HG03039 (cell line): ENCODE measurements at regions not wholly inside any gene's neighbourhood (a gene's known extent, or its start where the extent isn't known, plus 50 kb on each side); places are given as distances from the start of the nearest gene placed in this dataset.
"Not testable (repeated sequence)": the region's sequence is repeated elsewhere in the genome, so short reads cannot be mapped to it uniquely, and the experiment has no call there.

ENCODE experiments used
- ATAC-seq: cut with Tn5 transposase; IDR thresholded peaks from one replicate; pipeline ENCODE4 v1.9.1; 2021; ENCODE audit warnings: mild to moderate bottlenecking, moderate library complexity; ENCODE audit not compliant: unreplicated experiment

DNA sequence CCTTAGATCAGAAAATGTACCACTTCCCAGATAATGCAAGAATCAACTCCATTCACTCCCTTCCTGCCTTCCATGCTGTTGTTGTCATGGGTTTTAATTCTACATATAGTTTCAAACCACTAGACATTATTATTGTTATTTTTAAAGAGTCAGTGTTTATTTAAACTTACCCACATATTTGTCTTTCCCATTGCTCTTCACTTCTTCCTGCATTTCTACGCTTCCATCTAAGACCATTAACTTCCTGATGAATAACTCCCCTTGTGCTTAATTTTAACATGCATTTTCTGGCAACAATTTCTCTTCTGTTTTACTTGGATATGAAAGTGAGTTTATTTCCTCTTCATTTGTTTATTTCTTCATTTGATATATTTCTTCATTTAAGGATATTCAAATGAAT is 127.1 kb upstream of the FHIT start:
- no peak for ATAC-seq

DNA sequence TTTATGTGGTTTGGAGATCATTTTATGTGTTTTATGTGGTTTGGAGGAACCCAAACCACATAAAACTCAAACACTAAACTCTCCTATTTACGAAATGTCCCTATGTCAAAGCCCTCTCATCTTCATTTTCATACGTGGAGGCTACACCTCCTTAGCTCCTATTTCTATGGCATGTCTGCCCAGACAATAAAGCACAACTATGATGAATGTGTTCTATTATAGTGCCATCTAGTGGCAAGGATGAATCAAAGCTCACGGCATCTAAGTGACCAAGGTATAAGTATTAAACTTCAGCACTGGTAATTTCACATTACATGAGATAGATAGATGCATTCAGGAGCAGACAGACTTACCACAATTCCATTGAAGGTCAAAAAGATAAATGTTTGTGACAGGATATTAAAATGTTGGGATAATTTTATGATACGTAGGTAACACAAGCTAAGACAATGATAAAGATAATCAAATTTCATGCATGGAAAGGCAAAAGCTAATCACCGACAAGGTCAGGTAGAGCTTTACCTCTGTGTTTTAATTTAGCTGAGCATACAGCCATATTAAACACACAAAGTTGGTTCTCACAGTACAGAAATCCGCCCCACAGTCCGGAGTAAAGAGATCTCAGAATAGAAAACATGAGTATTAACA is 130.6 kb upstream of the FHIT start:
- ATAC-seq = peak; percentile 68

DNA sequence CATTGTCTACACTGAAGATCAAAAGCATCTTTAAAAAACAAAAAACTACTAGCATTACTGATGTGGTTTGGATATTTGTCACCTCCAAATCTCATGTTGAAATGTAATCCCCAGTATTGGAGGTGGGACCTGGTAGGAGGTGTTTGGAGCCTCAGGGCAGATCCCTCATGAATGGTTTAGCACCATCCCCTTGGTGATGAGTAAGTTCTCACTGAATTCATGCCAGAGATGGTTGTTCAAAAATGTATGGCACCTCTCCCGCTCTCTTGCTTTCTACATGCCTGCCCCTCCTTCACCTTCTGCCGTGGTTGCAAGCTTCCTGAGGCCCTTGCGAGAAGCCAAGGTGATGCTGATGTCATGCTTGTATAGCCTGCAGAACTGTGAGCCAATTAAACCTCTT is 136.6 kb upstream of the FHIT start:
- ATAC-seq = no peak

DNA sequence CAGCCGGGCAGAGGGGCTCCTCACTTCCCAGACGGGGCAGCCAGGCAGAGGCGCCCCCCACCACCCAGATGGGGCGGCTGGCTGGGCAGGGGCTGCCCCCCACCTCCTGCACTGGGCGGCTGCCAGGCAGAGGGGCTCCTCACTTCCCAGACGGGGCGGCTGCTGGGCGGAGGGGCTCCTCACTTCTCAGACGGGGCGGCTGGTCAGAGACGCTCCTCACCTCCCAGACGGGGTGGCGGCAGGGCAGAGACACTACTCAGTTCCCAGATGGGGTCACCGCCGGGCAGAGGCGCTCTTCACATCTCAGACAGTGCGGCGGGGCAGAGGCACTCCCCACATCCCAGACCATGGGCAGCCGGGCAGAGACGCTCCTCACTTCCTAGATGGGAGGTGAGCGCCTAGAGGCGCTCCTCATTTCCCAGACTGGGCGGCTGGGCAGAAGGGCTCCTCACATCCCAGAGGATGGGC is 142.3 kb upstream of the FHIT start:
- ATAC-seq = not testable (repeated sequence)

DNA sequence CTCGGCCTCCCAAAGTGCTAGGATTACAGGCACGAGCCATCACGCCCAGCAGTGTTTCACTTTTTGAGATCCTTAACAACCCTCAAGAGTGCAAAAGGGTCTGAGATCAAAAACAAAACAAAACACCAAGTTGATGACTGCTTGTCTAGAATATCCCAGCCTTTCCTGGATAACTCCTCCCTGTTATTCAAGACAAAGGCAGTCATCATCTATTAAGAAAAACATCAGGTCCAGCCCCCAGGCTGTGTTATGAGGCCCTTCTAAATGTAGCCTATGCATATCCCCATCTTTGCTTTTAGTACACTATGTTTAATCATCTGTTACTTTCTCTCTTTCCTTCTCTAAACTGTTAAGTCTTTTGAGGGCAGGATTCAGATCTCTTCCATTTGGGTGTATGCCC is 150.1 kb upstream of the FHIT start:
- ATAC-seq = no peak

DNA sequence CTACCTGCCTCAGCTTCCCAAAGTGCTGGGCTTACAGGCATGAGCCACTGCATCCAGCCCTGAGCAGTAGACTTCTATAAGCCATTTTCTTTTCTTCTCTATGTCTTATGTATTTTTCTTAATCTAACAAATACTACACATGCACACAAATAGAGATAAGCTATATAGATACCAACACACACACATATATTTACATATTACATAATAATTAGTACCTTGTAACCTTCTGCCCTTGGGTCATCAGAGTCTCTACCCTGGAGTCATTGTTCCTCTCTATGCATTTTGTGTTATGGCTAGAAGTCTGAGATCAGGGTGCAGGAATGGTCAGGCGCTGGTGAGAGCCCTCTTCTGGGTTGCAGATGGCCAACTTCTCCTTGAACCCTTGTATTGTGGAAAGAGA is 154.0 kb upstream of the PTPRG start:
- no peak for ATAC-seq

DNA sequence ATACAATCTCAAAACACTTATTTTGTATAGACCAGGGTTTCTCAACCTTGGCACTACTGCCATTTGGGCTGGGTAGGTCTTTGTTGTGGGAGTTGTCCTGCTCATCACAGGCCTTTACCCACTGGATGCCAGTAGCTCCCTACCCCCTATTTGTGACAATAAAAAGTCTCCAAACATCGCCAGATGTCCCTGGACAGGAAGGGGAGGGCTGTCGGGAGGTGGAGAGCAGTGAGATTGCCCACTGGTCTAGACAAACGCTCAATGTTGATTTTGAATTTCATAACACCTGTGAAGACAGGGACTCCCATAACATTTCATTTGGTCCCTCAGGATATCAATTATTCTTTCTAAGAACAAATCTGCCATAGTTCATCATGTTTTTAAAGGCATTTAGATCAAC is 151.7 kb upstream of the PTPRG start:
- ATAC-seq = no peak

DNA sequence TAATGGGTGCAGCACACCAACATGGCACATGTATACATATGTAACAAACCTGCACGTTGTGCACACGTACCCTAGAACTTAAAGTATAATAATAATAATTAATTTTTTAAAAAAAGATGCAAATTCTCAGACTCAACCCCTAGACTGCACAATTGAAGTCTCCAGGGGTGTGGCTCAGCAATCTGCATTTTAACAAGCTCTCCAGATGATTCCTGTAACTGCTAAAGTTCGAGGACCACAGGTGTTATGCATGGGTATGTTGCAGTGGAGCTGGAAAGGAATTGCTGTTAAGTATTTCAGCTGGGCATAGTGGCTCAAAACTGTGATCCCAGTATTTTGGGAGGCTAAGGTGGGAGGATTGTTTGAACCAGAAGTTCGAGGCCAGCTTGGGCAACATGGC is 151.0 kb upstream of the PTPRG start:
- ATAC-seq = not testable (repeated sequence)

DNA sequence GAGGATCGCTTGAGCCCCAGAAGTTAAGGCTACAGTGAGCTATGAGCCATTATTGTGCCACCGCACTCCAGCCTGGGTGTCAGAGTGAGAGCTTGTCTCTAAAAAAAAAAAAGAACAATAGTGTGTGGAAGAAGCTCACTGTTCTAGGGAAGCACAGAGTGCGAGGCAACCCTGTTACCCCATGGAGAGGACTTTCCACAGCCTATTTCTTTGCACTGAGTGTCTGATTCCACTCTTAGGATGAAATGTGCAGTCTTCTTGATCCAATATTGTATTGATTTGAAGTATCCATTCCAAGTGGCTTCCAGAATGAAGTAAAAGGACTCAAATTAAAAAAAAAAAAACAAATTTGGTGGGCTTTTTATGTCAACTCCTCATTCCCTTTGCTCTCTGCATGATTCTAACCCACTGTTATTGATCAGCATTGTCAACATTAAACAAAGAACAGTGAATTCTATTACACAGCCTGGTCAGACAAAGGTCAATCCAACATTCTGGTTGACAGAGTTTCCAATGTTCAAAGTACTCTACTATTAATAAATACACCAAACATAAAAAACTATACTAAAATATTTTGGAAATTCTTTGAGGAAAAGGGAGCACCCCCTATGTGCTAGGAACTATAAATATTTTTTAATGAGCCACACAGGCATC is 150.2 kb upstream of the PTPRG start:
- ATAC-seq = no peak

DNA sequence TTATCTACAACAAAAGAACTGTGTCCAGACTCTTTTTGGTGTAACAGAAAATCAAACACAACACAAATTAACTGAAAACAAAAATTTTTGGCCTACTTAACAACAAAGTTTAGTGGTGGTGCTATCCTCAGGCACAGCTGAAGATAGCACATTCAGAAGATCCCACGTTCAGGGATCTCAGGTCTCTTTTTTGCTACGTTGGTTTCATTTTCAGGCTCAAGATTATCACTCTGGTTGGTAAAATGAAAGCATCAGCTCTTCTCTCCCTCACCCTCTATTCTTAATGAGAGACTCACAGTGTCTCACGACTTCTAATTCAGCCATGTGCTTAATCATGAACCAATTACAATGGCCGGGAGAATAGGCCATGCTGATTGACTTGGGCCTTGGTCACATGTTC is 146.9 kb upstream of the PTPRG start:
- ATAC-seq = peak; percentile 54

DNA sequence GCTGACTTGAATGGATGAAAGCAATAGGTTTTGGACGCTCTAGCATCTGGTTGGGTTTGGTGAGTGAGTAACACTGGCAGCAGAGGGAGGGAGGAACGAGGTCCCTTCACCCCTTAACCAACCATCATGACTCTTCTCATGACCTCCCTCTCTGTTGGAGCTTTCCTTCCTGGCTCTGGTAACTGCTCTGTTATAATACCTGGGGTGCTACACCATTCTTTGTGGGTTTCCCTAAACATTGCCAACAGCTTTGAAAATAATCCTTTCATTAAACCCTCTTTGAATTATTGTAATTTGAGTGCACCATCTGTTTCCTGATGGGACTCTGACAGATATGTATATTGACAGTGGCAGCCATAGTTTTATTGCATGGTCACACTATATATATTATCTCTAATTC is 146.2 kb upstream of the PTPRG start:
- no peak for ATAC-seq

DNA sequence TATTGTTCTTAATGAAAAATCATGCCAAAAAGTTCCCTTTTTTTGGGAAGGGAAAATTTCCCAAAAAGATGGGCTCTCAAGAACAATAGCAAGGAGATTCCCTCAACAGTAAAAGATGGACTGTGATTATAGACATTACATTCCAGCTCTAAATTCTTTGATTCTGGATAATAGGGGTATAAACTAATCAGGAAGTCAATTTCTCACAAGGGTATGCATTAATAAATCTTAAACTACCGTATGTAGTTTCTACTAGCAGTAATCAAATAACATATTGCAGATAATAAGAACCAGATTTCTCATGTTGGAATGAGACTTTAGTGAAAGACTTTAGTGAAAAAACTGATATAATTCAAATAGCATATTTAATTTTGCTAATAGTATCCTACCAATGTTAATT is 144.8 kb upstream of the PTPRG start:
- ATAC-seq = no peak

DNA sequence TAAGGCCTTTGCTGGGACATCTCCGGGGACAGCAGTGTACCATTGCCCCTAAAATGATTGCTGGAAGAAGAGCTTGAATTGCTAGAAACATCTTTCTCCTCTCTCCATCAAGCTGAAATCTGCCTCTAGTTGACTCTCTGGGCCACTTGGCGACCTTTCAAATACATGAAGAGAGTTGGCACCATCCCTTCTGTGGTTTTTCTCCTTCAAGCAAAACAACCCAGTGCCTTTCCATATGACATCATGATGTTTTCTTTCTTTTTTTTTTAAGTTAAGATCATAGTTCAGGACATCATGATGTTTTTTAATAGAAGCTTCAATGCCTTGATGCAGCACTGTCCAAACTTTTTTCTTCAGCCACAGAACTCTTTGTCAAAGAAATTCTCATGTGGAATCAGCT is 144.0 kb upstream of the PTPRG start:
- ATAC-seq = no peak

DNA sequence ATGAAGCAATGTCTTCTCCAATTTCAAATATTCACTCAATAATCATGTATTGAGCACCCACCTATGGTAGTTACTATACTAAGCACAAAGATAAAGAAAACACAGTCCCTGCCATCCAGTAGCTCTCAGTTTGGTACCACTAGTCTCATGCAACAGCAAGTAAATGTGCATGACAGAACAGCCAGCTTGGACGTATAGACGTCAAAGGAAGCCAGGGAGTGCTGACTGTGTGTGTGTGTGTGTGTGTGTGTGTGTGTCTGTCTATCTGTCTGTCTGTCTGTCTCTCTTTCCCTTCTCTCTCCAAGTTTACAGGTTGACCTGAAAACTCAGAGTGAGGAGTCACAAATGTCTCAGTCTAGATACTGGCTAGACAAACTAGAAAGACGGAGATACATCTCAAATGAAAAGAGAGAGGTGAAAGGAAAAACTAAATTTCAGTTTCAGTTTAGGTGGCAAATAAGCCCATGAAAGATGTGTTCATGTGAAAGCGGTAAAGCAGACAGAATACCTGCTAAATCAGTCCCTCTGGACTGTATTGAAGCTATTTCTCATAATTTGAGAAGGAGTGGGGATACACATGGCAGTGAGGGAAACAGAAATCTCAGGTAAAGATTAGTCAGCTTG is 141.1 kb upstream of the PTPRG start:
- no peak for ATAC-seq

DNA sequence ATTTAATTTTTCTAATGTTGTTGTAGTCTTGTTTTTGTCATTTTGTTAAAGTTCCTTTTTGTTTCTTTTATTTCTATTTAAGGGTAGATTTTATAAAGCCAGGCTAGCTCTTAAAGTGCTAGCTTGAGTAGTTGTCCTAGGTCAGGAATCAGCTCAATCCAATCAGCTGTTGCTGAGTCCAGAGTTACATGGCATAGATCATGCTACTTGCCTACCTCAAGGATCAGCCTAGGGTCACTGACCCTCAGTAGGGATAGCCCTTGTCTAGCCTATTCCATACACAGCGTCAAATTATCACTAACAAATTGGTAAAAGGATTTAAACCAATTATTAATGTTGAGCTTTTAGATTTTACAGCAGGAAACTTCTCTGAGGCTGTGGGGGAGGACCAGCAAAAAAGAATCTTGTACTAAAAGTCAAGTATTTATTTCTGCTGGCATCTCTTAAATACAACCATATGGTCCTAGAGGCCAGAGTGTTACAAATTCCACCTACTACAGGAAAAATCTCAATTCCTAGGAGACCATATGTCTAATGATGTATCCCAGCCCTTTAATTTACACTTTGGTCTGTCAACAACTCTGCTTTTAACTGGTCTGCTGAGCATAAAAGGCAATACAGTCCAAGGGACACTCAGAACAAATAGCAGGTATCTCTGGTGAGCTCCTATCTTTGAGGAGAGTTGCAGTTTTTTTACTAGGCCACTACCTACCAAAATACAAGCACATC is 138.3 kb upstream of the PTPRG start:
- ATAC-seq = no peak

DNA sequence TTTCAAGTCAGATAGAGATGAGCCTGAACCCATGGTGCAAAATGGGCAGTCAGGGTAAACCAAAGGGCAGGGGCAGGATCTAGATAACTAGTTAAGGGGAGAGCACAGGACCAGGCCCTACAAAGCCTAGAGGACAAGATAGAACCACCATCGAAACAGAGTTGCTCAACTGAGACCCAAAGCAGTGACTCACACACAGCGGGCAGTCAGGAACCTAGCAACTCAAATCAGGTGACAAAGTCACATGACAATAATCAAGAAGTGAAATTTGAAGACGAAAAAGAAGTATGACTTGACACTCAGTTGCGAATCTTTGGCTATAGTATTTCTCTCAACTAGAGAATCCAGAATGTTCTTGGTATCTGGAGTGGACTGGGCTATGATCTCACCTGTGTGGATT is 136.0 kb upstream of the PTPRG start:
- ATAC-seq = no peak

DNA sequence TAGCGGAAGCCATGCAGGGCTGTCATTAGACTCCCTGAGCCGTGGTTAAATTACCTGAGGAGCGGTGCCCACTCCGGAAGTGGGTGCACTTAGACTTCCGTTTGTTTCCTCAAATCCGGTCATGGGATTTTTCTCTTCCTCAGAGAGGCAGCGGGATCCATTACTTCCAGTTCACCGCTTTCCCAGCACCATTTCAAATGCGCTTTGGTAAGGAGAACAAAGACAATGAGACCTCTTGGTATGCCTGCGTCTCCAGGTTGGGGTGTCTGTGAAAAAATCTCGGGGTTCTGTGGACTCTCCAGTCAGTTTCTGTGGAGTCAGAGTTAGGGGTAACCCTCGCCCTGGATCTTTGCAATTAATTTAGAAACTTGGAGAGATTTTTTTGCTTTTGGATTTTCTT is 132.3 kb upstream of the PTPRG start:
- ATAC-seq = no peak

DNA sequence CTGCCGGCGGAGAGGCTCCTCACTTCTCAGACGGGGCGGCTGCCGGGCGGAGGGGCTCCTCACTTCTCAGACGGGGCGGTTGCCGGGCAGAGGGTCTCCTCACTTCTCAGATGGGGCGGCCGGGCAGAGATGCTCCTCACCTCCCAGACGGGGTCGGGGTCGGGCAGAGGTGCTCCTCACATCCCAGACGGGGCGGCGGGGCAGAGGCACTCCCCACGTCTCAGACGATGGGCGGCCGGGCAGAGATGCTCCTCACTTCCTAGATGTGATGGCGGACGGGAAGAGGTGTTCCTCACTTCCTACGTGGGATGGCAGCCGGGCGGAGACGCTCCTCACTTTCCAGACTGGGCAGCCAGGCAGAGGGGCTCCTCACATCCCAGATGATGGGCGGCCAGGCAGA is 126.5 kb upstream of the PTPRG start:
- not testable (repeated sequence) for ATAC-seq

DNA sequence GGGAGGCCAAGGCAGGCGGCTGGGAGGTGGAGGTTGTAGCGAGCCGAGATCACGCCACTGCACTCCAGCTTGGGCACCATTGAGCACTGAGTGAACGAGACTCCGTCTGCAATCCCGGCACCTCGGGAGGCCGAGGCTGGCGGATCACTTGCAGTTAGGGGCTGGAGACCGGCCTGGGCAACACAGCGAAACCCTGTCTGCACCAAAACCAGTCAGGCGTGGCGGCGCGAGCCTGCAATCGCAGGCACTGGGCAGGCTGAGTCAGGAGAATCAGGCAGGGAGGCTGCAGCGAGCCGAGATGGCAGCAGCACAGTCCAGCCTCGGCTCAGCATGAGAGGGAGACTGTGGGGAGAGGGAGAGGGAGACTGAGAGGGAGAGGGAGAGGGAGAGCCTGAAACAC is 126.0 kb upstream of the PTPRG start:
- not testable (repeated sequence) for ATAC-seq

DNA sequence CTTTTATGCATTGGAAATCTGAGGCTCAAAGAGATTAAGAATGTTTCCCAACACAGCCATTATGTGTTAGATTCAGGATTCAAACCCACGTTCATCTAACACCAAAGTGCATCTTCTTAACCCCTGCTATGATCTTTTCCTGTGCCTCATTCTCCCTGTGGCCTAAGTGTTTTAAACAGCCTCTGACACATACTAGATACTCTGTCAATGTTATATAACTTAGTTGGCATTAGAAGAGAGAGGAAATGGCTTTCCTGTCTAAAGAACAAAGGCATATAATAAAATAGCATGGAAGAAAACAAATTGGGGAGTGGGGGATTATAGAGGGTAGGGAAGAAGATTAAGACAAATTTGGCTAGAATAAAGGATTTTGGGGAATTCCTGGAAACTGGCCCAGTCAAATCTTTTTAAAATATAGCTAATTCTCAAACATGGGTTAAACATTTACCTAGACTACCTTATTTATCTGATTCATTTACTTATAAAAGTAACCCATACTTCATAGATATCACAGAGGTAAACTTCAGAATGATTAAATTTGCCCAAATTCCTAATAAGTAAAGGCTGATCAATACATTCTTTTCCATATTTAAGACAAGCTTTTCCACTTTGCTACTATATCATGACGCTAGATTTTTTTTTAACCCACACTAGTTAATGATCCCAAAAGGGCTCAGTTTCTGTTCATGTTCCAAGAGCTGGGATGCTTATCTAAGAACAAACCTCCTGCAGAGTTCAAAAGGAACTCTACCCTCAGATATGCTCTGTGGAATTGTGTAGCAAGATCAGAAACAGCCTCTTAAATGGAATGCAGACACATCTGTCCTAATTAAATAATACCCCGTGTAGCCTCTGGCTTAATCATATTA is 122.9 kb upstream of the PTPRG start:
- ATAC-seq = no peak

DNA sequence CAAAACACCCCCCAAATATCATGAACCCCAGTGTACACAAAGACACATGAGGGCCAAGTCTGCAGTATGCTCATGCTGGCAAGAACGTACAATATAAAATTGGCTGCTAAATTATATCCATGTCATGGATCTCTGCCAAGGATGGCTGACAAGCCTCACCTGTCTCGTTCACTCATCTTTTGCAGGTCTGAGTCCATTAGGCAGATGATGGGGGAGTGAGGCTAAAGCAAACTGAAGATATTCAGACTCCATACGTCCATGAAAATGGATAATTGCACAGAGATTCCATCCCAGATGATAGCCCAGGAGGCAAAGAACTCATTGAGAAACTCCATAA is 122.3 kb upstream of the PTPRG start:
- no peak for ATAC-seq
